ENCODE measurements at regions not wholly inside any gene's neighbourhood (a gene's known extent, or its start where the extent isn't known, plus 50 kb on each side); places are given as distances from the start of the nearest gene placed in this dataset.

GRCh38 chr15:92711457-92711831, 55.9 kb upstream of the FAM174B start:
- no peak overlapping the region for H3K4me3 ChIP-seq (ENCODE audit: low read depth, low read length)
- H3K36me3 ChIP-seq (replicated peaks) = no peaks in the 10 kb centered on the region
- no peak for DNase-seq
- in situ Hi-C loops (cut with HindIII; ENCODE audit: low pct_ligation_motif_present, low sequenced_read_pairs) = no loop called here
- no peaks in the 10 kb centered on the region for H3K27me3 ChIP-seq (replicated peaks)
- no peak for TF ChIP-seq CTCF (IDR thresholded peaks at IDR 0.05; ENCODE audit: low read depth, low read length, missing control alignments)
- H3K27ac ChIP-seq = no peak overlapping the region

- H3K36me3 ChIP-seq (replicated peaks) = no peaks in the 10 kb centered on the region
- peak overlapping the region; percentile 62 for H3K4me3 ChIP-seq (ENCODE audit: low read depth, low read length)
- DNase-seq = peak; percentile 20
- no peak overlapping the region for H3K27ac ChIP-seq
- no peaks in the 10 kb centered on the region for H3K27me3 ChIP-seq (replicated peaks)
- no peak for TF ChIP-seq CTCF (IDR thresholded peaks at IDR 0.05; ENCODE audit: low read depth, low read length, missing control alignments)
- in situ Hi-C loops (cut with HindIII; ENCODE audit: low pct_ligation_motif_present, low sequenced_read_pairs) = no loop called here
Observed at GRCh38 chr15:92714077-92714476, 58.5 kb upstream of the FAM174B start.

GRCh38 chr15:92714477-92715401, 59.2 kb upstream of the FAM174B start:
- in situ Hi-C loops (cut with HindIII; ENCODE audit: low pct_ligation_motif_present, low sequenced_read_pairs) = no loop called here
- H3K27me3 ChIP-seq (replicated peaks) = no peaks in the 10 kb centered on the region
- H3K36me3 ChIP-seq (replicated peaks) = no peaks in the 10 kb centered on the region
- peak; percentile 84 for TF ChIP-seq CTCF (IDR thresholded peaks at IDR 0.05; ENCODE audit: low read depth, low read length, missing control alignments)
- H3K4me3 ChIP-seq (ENCODE audit: low read depth, low read length) = peak overlapping the region; percentile 62
- no peak overlapping the region for H3K27ac ChIP-seq
- DNase-seq = peak; percentile 60

GRCh38 chr15:92715758-92716157, 60.2 kb upstream of the FAM174B start:
- in situ Hi-C loops (cut with HindIII; ENCODE audit: low pct_ligation_motif_present, low sequenced_read_pairs) = no loop called here
- no peak for TF ChIP-seq CTCF (IDR thresholded peaks at IDR 0.05; ENCODE audit: low read depth, low read length, missing control alignments)
- peak; percentile 4 for DNase-seq
- Histone ChIP-seq H3K27me3 (replicated peaks) (no peaks in the 10 kb centered on the region), H3K4me3 (ENCODE audit: low read depth, low read length) (no peak overlapping the region), H3K27ac (no peak overlapping the region), H3K36me3 (replicated peaks) (no peaks in the 10 kb centered on the region)

GRCh38 chr15:92719021-92719420, 63.4 kb upstream of the FAM174B start:
- DNase-seq = no peak
- in situ Hi-C loops (cut with HindIII; ENCODE audit: low pct_ligation_motif_present, low sequenced_read_pairs) = no loop called here

More at GRCh38 chr15:92719021-92719420, 63.4 kb upstream of the FAM174B start:
- Histone ChIP-seq H3K36me3 (replicated peaks) (no peaks in the 10 kb centered on the region), H3K27me3 (replicated peaks) (no peaks in the 10 kb centered on the region), H3K4me3 (ENCODE audit: low read depth, low read length) (no peak overlapping the region), H3K27ac (no peak overlapping the region)
- TF ChIP-seq CTCF (IDR thresholded peaks at IDR 0.05; ENCODE audit: low read depth, low read length, missing control alignments) = no peak

Measured in brain microvascular endothelial cell (primary cell).